ENCODE measurements at regions not wholly inside any gene's neighbourhood (a gene's known extent, or its start where the extent isn't known, plus 50 kb on each side); places are given as distances from the start of the nearest gene placed in this dataset.

GRCh38 chr1:88124614-88125013, 559.5 kb upstream of the PKN2 start:
- TF ChIP-seq CTCF (IDR thresholded peaks at IDR 0.05; ENCODE audit: low read length) = no peak
- no peak for TF ChIP-seq EZH2 (optimal IDR thresholded peaks at IDR 0.05; ENCODE audit: low read depth, low read length)
